Gastrocnemius medialis (tissue), 4 donors: ENCODE measurements at regions not wholly inside any gene's neighbourhood (a gene's known extent, or its start where the extent isn't known, plus 50 kb on each side); places are given as distances from the start of the nearest gene placed in this dataset.

Experiments used
- CTCF ChIP-seq, 5 experiments: fragments of 450-650 bp in 3 of 5; fragments of 200-600 bp in 2 of 5; sonication (generic) in 2 of 5; IDR thresholded peaks in 4 of 5; conservative IDR thresholded peaks in 1 of 5; 1 replicate in 4 of 5; 2 replicates in 1 of 5; pipeline ENCODE4 v1.5.1; 2016 to 2019; ENCODE audit warnings: antibody characterized with exemption in 5 of 5, mild to moderate bottlenecking in 3 of 5, moderate library complexity in 3 of 5
- POLR2A ChIP-seq, 2 donors: fragments of 450-650 bp; IDR thresholded peaks; one replicate each; pipeline ENCODE4 v1.6.1; 2017; ENCODE audit warnings: antibody characterized with exemption in 2 of 2, mild to moderate bottlenecking in 2 of 2, moderate library complexity in 2 of 2

GRCh38 chr1:112800289-112800688, 85.2 kb upstream of the PPM1J start:
- TF ChIP-seq CTCF (IDR thresholded peaks at IDR 0.05 in 4 of 5, conservative IDR thresholded peaks at IDR 0.05 in 1 of 5) (no peak), POLR2A (IDR thresholded peaks at IDR 0.05) (no peak)
